ENCODE measurements at regions not wholly inside any gene's neighbourhood (a gene's known extent, or its start where the extent isn't known, plus 50 kb on each side); places are given as distances from the start of the nearest gene placed in this dataset.
A peak's percentile ranks its signal among the peaks of the same experiment; 100 is the strongest.

DNA sequence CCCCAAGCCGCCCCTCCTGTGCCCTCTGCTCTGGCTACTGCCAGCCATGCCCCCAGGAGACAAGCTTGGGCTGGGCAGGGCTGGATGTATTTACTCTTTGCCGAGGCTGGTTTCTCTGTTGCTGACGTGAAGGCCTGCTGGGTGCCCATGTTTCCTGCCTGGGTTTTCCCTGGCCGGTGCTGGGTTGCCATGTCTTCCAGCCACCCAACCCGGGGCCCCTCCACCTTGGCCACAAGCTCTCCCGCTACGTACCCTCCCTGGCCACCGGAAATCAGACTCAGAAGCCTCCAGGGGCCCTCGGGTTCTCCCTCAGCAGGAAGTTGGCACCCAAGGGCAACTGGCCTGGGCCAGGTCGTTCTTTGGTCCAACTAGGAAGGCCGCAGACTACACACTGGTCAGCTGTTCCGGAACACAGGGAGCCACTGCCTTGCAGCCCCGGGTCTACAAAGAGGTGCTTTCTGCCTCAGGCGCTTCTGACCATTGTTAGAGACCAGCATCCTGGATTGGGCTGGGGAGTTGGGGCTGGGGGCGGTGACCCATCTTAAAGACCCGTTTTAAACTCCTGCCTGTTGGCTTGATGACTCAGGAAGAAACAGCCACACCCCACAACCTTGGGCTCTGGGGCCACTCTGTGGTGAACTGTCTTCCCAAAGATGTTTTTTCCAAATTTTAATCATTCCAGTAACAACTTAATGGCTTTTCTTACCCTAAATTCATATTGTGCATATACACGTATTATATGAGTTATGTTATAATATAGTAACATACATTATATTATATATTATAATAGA is 71.2 kb upstream of the RUNX3 start:
- 61 to 71% (median 62%) methylated on average over 16 to 17 of the region's 17 CpGs for WGBS, 5 donors
- intact Hi-C loops (cut with DNase I; ENCODE audit: low total_unique reads), result no loop called here
- H3K9me3 ChIP-seq, result no peaks in the 10 kb centered on the region

DNA sequence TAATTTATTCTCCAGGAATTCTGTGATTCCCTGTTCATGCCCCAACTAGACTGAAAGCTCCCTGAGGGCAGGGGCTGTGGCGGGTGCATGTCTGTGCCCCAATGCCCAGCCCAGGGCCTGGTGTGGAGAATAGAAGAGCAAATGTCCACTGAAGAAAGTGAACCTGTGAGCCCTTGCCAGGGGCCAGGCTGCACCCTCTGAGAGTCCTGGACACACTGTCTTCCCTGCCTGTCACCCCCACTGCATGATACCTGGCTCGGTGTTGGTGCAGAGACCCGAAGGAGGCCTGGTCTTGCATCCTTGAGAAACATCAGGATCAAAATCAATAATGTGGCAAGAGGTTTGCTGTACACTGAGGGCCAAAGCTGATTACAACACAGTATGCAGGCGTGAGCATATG is 69.8 kb upstream of the RUNX3 start:
- no peak for TF ChIP-seq POLR2AphosphoS5 (IDR thresholded peaks at IDR 0.05)
- no peak for TF ChIP-seq CTCF (IDR thresholded peaks at IDR 0.05 in 8 of 11, conservative IDR thresholded peaks at IDR 0.05 in 3 of 11)
- TF ChIP-seq POLR2A (IDR thresholded peaks at IDR 0.05), result no peak
- H3K36me3 ChIP-seq, result no peaks in the 10 kb centered on the region
- no peaks in the 10 kb centered on the region for H3K27me3 ChIP-seq (replicated peaks in 1 of 7)
- H3K4me3 ChIP-seq, result no peak overlapping the region
- DNase-seq, result peak; percentile 45
- H3K27ac ChIP-seq, result no peak overlapping the region
- 72 to 86% (median 79%) methylated on average over 4 of the region's 4 CpGs for WGBS, 5 donors
- peaks cover 0 to 45% (median 6%) of the 10 kb centered on the region in 6 donors for H3K4me1 ChIP-seq
- H3K9me3 ChIP-seq, result no peaks in the 10 kb centered on the region
- intact Hi-C loops (cut with DNase I; ENCODE audit: low total_unique reads), result no loop called here

More for the DNA sequence above, 71.2 kb upstream of the RUNX3 start:
- Histone ChIP-seq H3K27me3 (replicated peaks in 1 of 7) (peaks cover 0 to 3% (median 0%) of the 10 kb centered on the region in 7 donors), H3K36me3 (no peaks in the 10 kb centered on the region), H3K4me1 (peaks cover 0 to 32% (median 5%) of the 10 kb centered on the region in 6 donors), H3K4me3 (no peak overlapping the region), H3K27ac (peak overlapping the region in 2 of 8 donors; percentile 1 to 42)
- no peak for TF ChIP-seq CTCF (IDR thresholded peaks at IDR 0.05 in 8 of 11, conservative IDR thresholded peaks at IDR 0.05 in 3 of 11)
- TF ChIP-seq POLR2A (IDR thresholded peaks at IDR 0.05), result no peak
- TF ChIP-seq POLR2AphosphoS5 (IDR thresholded peaks at IDR 0.05), result no peak
- DNase-seq, result no peak

GRCh38 chr1:24999426-24999825 is 69.3 kb upstream of the RUNX3 start:
- no peak overlapping the region for H3K4me3 ChIP-seq
- H3K9me3 ChIP-seq, result no peaks in the 10 kb centered on the region
- peak; percentile 45 for DNase-seq
- H3K4me1 ChIP-seq, result peaks cover 0 to 50% (median 7%) of the 10 kb centered on the region in 6 donors
- intact Hi-C loops (cut with DNase I; ENCODE audit: low total_unique reads), result no loop called here
- H3K36me3 ChIP-seq, result no peaks in the 10 kb centered on the region
- 85 to 92% (median 88%) methylated on average over 10 of the region's 10 CpGs for WGBS, 5 donors
- no peak for TF ChIP-seq POLR2AphosphoS5 (IDR thresholded peaks at IDR 0.05)
- no peak for TF ChIP-seq CTCF (IDR thresholded peaks at IDR 0.05 in 8 of 11, conservative IDR thresholded peaks at IDR 0.05 in 3 of 11)
- TF ChIP-seq POLR2A (IDR thresholded peaks at IDR 0.05), result no peak
- H3K27ac ChIP-seq, result no peak overlapping the region
- H3K27me3 ChIP-seq (replicated peaks in 1 of 7), result no peaks in the 10 kb centered on the region

- H3K4me3 ChIP-seq, result no peak overlapping the region
- H3K4me1 ChIP-seq, result peaks cover 0 to 57% (median 10%) of the 10 kb centered on the region in 6 donors
- intact Hi-C loops (cut with DNase I; ENCODE audit: low total_unique reads), result no loop called here
- peak; percentile 60 for DNase-seq
- H3K9me3 ChIP-seq, result no peaks in the 10 kb centered on the region
- WGBS, 5 donors, result 84 to 91% (median 88%) methylated on average over 12 of the region's 12 CpGs
- H3K36me3 ChIP-seq, result no peaks in the 10 kb centered on the region
- TF ChIP-seq CTCF (IDR thresholded peaks at IDR 0.05 in 8 of 11, conservative IDR thresholded peaks at IDR 0.05 in 3 of 11) (no peak), POLR2AphosphoS5 (IDR thresholded peaks at IDR 0.05) (no peak), POLR2A (IDR thresholded peaks at IDR 0.05) (no peak)
- H3K27ac ChIP-seq, result peak overlapping the region in 2 of 8 donors; percentile 13 to 38
- H3K27me3 ChIP-seq (replicated peaks in 1 of 7), result no peaks in the 10 kb centered on the region
These were observed 68.6 kb upstream of the RUNX3 start for GRCh38 chr1:24998563-24999245.

Measured in spleen (tissue), 11 donors.